Type B pancreatic cell (in vitro differentiated cells): ENCODE measurements at regions not wholly inside any gene's neighbourhood (a gene's known extent, or its start where the extent isn't known, plus 50 kb on each side); places are given as distances from the start of the nearest gene placed in this dataset.
A peak's percentile ranks its signal among the peaks of the same experiment; 100 is the strongest.

Experiments used
- DNase-seq: peaks from one replicate; pipeline ENCODE4 v3.0.0; 2021; ENCODE audit warnings: mixed read lengths; ENCODE audit not compliant: unreplicated experiment; ENCODE audit errors: extremely low spot score
- H3K27ac Mint-ChIP-seq: 2 replicates; pipeline ENCODE4 v1.8.0; 2021; ENCODE audit warnings: mild to moderate bottlenecking, mixed read lengths
- H3K27me3 Mint-ChIP-seq: 2 replicates; pipeline ENCODE4 v1.8.0; 2021; ENCODE audit warnings: mixed read lengths
- H3K36me3 Mint-ChIP-seq: 2 replicates; pipeline ENCODE4 v1.8.0; 2021; ENCODE audit warnings: mixed read lengths
- H3K4me1 Mint-ChIP-seq: one replicate; pipeline ENCODE4 v1.8.0; 2021; ENCODE audit warnings: mixed read lengths; ENCODE audit not compliant: unreplicated experiment
- H3K4me3 Mint-ChIP-seq: 2 replicates; pipeline ENCODE4 v1.8.0; 2021; ENCODE audit warnings: mild to moderate bottlenecking, mixed read lengths
- H3K9me3 Mint-ChIP-seq: 2 replicates; pipeline ENCODE4 v1.8.0; 2021; ENCODE audit warnings: mixed read lengths
- CTCF ChIP-seq: fragments of 200-600 bp; sonication (generic); conservative IDR thresholded peaks from 2 replicates; pipeline ENCODE4 v1.5.0; 2021; ENCODE audit warnings: antibody characterized with exemption, mild to moderate bottlenecking

- H3K4me1 Mint-ChIP-seq, result no peaks in the 10 kb centered on the region
- no peaks in the 10 kb centered on the region for H3K27me3 Mint-ChIP-seq
- H3K36me3 Mint-ChIP-seq, result no peaks in the 10 kb centered on the region
- no peak overlapping the region for H3K4me3 Mint-ChIP-seq
- H3K27ac Mint-ChIP-seq, result no peak overlapping the region
- peaks cover 4% of the 10 kb centered on the region for H3K9me3 Mint-ChIP-seq
- TF ChIP-seq CTCF, result no peak
- DNase-seq, result no peak
Observed at GRCh38 chr4:14928035-14928434, 74.2 kb upstream of the CPEB2 start.

GRCh38 chr4:14929669-14930068, 72.6 kb upstream of the CPEB2 start:
- H3K36me3 Mint-ChIP-seq, result no peaks in the 10 kb centered on the region
- no peak for TF ChIP-seq CTCF
- H3K4me1 Mint-ChIP-seq, result no peaks in the 10 kb centered on the region
- no peak overlapping the region for H3K4me3 Mint-ChIP-seq
- no peaks in the 10 kb centered on the region for H3K27me3 Mint-ChIP-seq
- no peak for DNase-seq
- peaks cover 4% of the 10 kb centered on the region for H3K9me3 Mint-ChIP-seq
- H3K27ac Mint-ChIP-seq, result no peak overlapping the region

- no peaks in the 10 kb centered on the region for H3K36me3 Mint-ChIP-seq
- H3K27me3 Mint-ChIP-seq, result no peaks in the 10 kb centered on the region
- H3K4me1 Mint-ChIP-seq, result no peaks in the 10 kb centered on the region
- no peaks in the 10 kb centered on the region for H3K9me3 Mint-ChIP-seq
- no peak for TF ChIP-seq CTCF
- no peak overlapping the region for H3K27ac Mint-ChIP-seq
- H3K4me3 Mint-ChIP-seq, result no peak overlapping the region
- no peak for DNase-seq
Observed at GRCh38 chr4:14934704-14935390, 67.4 kb upstream of the CPEB2 start.

- no peak overlapping the region for H3K4me3 Mint-ChIP-seq
- TF ChIP-seq CTCF, result no peak
- H3K36me3 Mint-ChIP-seq, result no peaks in the 10 kb centered on the region
- peaks cover 5% of the 10 kb centered on the region for H3K9me3 Mint-ChIP-seq
- H3K4me1 Mint-ChIP-seq, result no peaks in the 10 kb centered on the region
- no peaks in the 10 kb centered on the region for H3K27me3 Mint-ChIP-seq
- peak overlapping the region; percentile 52 for H3K27ac Mint-ChIP-seq
- no peak for DNase-seq
Observed at GRCh38 chr4:14943749-14944148, 58.5 kb upstream of the CPEB2 start.

GRCh38 chr4:14952352-14952751, 49.9 kb upstream of the CPEB2 start:
- no peak for DNase-seq
- Mint-ChIP-seq H3K9me3 (no peaks in the 10 kb centered on the region), H3K36me3 (no peaks in the 10 kb centered on the region), H3K27me3 (no peaks in the 10 kb centered on the region), H3K4me1 (no peaks in the 10 kb centered on the region), H3K27ac (no peak overlapping the region), H3K4me3 (no peak overlapping the region)
- no peak for TF ChIP-seq CTCF
